ENCODE measurements at regions not wholly inside any gene's neighbourhood (a gene's known extent, or its start where the extent isn't known, plus 50 kb on each side); places are given as distances from the start of the nearest gene placed in this dataset.

DNA sequence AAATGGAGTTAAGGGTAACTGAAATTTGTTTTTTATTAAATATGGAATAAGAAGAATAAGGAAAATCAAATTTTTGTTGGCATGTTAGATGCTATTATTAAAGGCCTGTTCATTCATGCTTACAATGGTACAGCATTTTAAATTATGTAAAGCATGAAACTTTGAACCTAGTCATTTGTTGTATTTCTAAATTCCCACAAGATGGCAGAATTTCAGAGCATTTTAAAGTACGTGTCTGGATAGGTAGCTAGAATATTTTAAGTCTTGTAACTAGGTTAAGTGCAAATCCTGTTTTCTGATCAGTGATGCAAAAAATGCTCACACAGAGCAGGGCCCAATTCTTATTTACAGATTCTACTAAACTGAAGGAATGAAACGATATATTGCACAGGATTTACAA is 585.6 kb upstream of the MIS18BP1 start:
- Histone ChIP-seq H2AFZ (ENCODE audit: low read depth, low read length) (no peak overlapping the region), H3K27ac (ENCODE audit: insufficient read depth, low read depth, low read length) (no peak overlapping the region), H3K36me3 (ENCODE audit: control insufficient read depth in 2 of 2, extremely low read depth in 1 of 2, insufficient read depth in 2 of 2, low read length in 2 of 2) (no peaks in the 10 kb centered on the region), H3K4me1 (ENCODE audit: control insufficient read depth, extremely low read depth, insufficient read depth, low read length) (no peaks in the 10 kb centered on the region), H3K9ac (replicated peaks; ENCODE audit: extremely low read depth, insufficient read depth, low read length) (no peak overlapping the region), H3K9me3 (replicated peaks; ENCODE audit: control insufficient read depth, insufficient read depth, low read length) (no peaks in the 10 kb centered on the region), H3K4me3 (replicated peaks in 1 of 3; ENCODE audit: insufficient read depth in 1 of 3, low read depth in 1 of 3, low read length in 3 of 3) (no peak overlapping the region), H3K27me3 (ENCODE audit: control insufficient read depth in 2 of 2, insufficient read depth in 2 of 2, low read length in 2 of 2) (no peaks in the 10 kb centered on the region), H3K4me2 (ENCODE audit: insufficient read depth, low read length) (no peak overlapping the region), H3K9me1 (replicated peaks; ENCODE audit: control insufficient read depth, extremely low read depth, insufficient read depth, low read length) (no peaks in the 10 kb centered on the region), H4K20me1 (replicated peaks; ENCODE audit: control insufficient read depth, extremely low read depth, insufficient read depth, low read length) (no peaks in the 10 kb centered on the region), H3K79me2 (ENCODE audit: control insufficient read depth, insufficient read depth, low read length) (no peaks in the 10 kb centered on the region)
- FAIRE-seq (no peak), DNase-seq (ENCODE audit: low read depth, low spot score) (no peak)
- TF ChIP-seq POLR2A (IDR thresholded peaks at IDR 0.05; ENCODE audit: low read depth, low read length) (no peak), POLR2AphosphoS5 (IDR thresholded peaks at IDR 0.05; ENCODE audit: insufficient read depth, low read depth, low read length) (no peak), JUN (IDR thresholded peaks at IDR 0.05; ENCODE audit: borderline replicate concordance, insufficient read depth, insufficient read length, low read depth) (no peak)
- TF ChIP-seq, protein P1, sequence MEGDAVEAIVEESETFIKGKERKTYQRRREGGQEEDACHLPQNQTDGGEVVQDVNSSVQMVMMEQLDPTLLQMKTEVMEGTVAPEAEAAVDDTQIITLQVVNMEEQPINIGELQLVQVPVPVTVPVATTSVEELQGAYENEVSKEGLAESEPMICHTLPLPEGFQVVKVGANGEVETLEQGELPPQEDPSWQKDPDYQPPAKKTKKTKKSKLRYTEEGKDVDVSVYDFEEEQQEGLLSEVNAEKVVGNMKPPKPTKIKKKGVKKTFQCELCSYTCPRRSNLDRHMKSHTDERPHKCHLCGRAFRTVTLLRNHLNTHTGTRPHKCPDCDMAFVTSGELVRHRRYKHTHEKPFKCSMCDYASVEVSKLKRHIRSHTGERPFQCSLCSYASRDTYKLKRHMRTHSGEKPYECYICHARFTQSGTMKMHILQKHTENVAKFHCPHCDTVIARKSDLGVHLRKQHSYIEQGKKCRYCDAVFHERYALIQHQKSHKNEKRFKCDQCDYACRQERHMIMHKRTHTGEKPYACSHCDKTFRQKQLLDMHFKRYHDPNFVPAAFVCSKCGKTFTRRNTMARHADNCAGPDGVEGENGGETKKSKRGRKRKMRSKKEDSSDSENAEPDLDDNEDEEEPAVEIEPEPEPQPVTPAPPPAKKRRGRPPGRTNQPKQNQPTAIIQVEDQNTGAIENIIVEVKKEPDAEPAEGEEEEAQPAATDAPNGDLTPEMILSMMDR (IDR thresholded peaks at IDR 0.05; ENCODE audit: extremely low read depth in 1 of 2, insufficient read depth in 1 of 2, low read depth in 1 of 2, low read length in 2 of 2) = no peak
- CTCF ChIA-PET = no interaction called here
- dilution Hi-C loops (cut with MboI; ENCODE audit: extremely low pct_ligation_motif_present, low sequenced_read_pairs) (no loop called here), intact Hi-C loops (cut with micrococcal nuclease) (no loop called here)
- BruUV-seq (replicated peaks) = no TSS peak
- POLR2A ChIA-PET = no interaction called here

DNA sequence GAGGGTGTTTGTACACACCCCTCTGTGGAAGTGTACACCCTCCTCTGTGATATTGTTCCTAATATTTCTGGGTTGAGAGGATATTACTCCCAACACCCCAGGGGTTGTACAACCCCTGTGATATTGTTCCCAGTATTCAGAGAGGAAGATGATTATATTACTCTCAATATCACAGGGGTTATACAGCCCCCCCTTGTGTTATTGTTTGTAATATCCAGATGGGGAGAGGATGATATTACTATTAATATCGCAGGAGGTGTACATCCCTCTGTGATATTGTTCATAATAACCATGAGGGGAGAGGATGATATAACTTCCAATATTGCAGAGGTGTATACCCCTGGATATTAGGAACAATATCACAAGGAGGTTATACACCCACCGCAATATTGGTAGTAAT is 566.1 kb upstream of the MIS18BP1 start:
- TF ChIP-seq MYC (IDR thresholded peaks at IDR 0.05; ENCODE audit: low read depth, low read length) (no peak), FOS (IDR thresholded peaks at IDR 0.05; ENCODE audit: borderline replicate concordance, insufficient read depth, low read length) (no peak), POLR2AphosphoS5 (IDR thresholded peaks at IDR 0.05; ENCODE audit: insufficient read depth, low read depth, low read length) (no peak), EZH2 (IDR thresholded peaks at IDR 0.05; ENCODE audit: borderline replicate concordance, low read depth, low read length, severe bottlenecking) (no peak), GATA2 (IDR thresholded peaks at IDR 0.05; ENCODE audit: insufficient read depth, insufficient read length, low read depth, low read length) (no peak), JUN (IDR thresholded peaks at IDR 0.05; ENCODE audit: borderline replicate concordance, insufficient read depth, insufficient read length, low read depth) (no peak), POLR2A (IDR thresholded peaks at IDR 0.05; ENCODE audit: low read depth, low read length) (no peak)
- TF ChIP-seq, protein P1 (IDR thresholded peaks at IDR 0.05; ENCODE audit: extremely low read depth in 1 of 2, insufficient read depth in 1 of 2, low read depth in 1 of 2, low read length in 2 of 2) = no peak
- TF ChIP-seq, protein P2, sequence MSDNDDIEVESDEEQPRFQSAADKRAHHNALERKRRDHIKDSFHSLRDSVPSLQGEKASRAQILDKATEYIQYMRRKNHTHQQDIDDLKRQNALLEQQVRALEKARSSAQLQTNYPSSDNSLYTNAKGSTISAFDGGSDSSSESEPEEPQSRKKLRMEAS (IDR thresholded peaks at IDR 0.05; ENCODE audit: insufficient read depth, insufficient read length) = no peak
- Histone ChIP-seq H3K4me3 (replicated peaks in 1 of 3; ENCODE audit: insufficient read depth in 1 of 3, low read depth in 1 of 3, low read length in 3 of 3) (no peak overlapping the region), H3K36me3 (ENCODE audit: control insufficient read depth in 2 of 2, extremely low read depth in 1 of 2, insufficient read depth in 2 of 2, low read length in 2 of 2) (no peaks in the 10 kb centered on the region), H4K20me1 (replicated peaks; ENCODE audit: control insufficient read depth, extremely low read depth, insufficient read depth, low read length) (no peaks in the 10 kb centered on the region), H3K9me3 (replicated peaks; ENCODE audit: control insufficient read depth, insufficient read depth, low read length) (no peaks in the 10 kb centered on the region), H3K4me1 (ENCODE audit: control insufficient read depth, extremely low read depth, insufficient read depth, low read length) (no peaks in the 10 kb centered on the region), H3K4me2 (ENCODE audit: insufficient read depth, low read length) (no peak overlapping the region), H3K79me2 (ENCODE audit: control insufficient read depth, insufficient read depth, low read length) (no peaks in the 10 kb centered on the region), H3K9me1 (replicated peaks; ENCODE audit: control insufficient read depth, extremely low read depth, insufficient read depth, low read length) (no peaks in the 10 kb centered on the region), H3K27me3 (ENCODE audit: control insufficient read depth in 2 of 2, insufficient read depth in 2 of 2, low read length in 2 of 2) (no peaks in the 10 kb centered on the region), H3K27ac (ENCODE audit: insufficient read depth, low read depth, low read length) (no peak overlapping the region), H2AFZ (ENCODE audit: low read depth, low read length) (no peak overlapping the region), H3K9ac (replicated peaks; ENCODE audit: extremely low read depth, insufficient read depth, low read length) (no peak overlapping the region)
- intact Hi-C loops (cut with micrococcal nuclease) = no loop called here
- ChIA-PET CTCF (no interaction called here), POLR2A (no interaction called here)
- dilution Hi-C loops (cut with MboI; ENCODE audit: extremely low pct_ligation_motif_present, low sequenced_read_pairs) = no loop called here
- BruUV-seq (replicated peaks) = no TSS peak
- DNase-seq (ENCODE audit: low read depth, low spot score) = no peak
- FAIRE-seq = no peak

Measured in endothelial cell of umbilical vein (primary cell).